GM23248 (cell line): ENCODE measurements at regions not wholly inside any gene's neighbourhood (a gene's known extent, or its start where the extent isn't known, plus 50 kb on each side); places are given as distances from the start of the nearest gene placed in this dataset.

Source experiments
- DNase-seq: peaks from one replicate; pipeline ENCODE4 v3.0.0-alpha.2; 2015
- H2AFZ ChIP-seq: fragments of 200-600 bp; sonication (generic); 2 replicates; pipeline ENCODE4 v1.6.1; 2016; ENCODE audit warnings: antibody characterized with exemption
- H3F3A ChIP-seq: fragments of 200-600 bp; sonication (generic); 2 replicates; pipeline ENCODE4 v1.6.1; 2016; ENCODE audit warnings: mild to moderate bottlenecking, antibody characterized with exemption, mixed run types; ENCODE audit not compliant: insufficient read depth
- H3K27ac ChIP-seq: fragments of 200-600 bp; sonication (generic); 2 replicates; pipeline ENCODE4 v1.5.1; 2016; ENCODE audit warnings: mild to moderate bottlenecking
- H3K27me3 ChIP-seq: fragments of 200-600 bp; sonication (generic); replicated peaks from 2 replicates; pipeline ENCODE4 v1.6.1; 2016; ENCODE audit warnings: mild to moderate bottlenecking; ENCODE audit not compliant: insufficient read depth
- H3K36me3 ChIP-seq: fragments of 200-600 bp; sonication (generic); 2 replicates; pipeline ENCODE4 v1.6.1; 2016; ENCODE audit warnings: low read depth, mild to moderate bottlenecking
- H3K4me1 ChIP-seq: fragments of 200-600 bp; sonication (generic); 2 replicates; pipeline ENCODE4 v1.6.1; 2016; ENCODE audit warnings: mild to moderate bottlenecking; ENCODE audit not compliant: insufficient read depth
- H3K4me2 ChIP-seq: fragments of 200-600 bp; sonication (generic); one replicate; pipeline ENCODE4 v1.6.1; 2016; ENCODE audit warnings: mild to moderate bottlenecking; ENCODE audit not compliant: unreplicated experiment
- H3K4me3 ChIP-seq: fragments of 200-600 bp; sonication (generic); 2 replicates; pipeline ENCODE4 v1.5.1; 2016; ENCODE audit warnings: mild to moderate bottlenecking
- H3K79me2 ChIP-seq: fragments of 200-600 bp; sonication (generic); 2 replicates; pipeline ENCODE4 v1.6.1; 2016; ENCODE audit warnings: mild to moderate bottlenecking; ENCODE audit not compliant: insufficient read depth
- H3K9ac ChIP-seq: fragments of 200-600 bp; sonication (generic); 2 replicates; pipeline ENCODE4 v1.6.1; 2016; ENCODE audit warnings: mild to moderate bottlenecking
- H3K9me2 ChIP-seq: fragments of 200-600 bp; sonication (generic); 2 replicates; pipeline ENCODE4 v1.6.1; 2016; ENCODE audit warnings: mixed run types, mild to moderate bottlenecking, moderate library complexity; ENCODE audit not compliant: insufficient read depth
- H3K9me3 ChIP-seq: fragments of 200-600 bp; sonication (generic); one replicate; pipeline ENCODE4 v1.6.1; 2017; ENCODE audit warnings: low read depth
- H4K20me1 ChIP-seq: fragments of 200-600 bp; sonication (generic); 2 replicates; pipeline ENCODE4 v1.6.0; 2016; ENCODE audit not compliant: insufficient read depth
- EZH2 ChIP-seq: fragments of 200-600 bp; sonication (generic); IDR thresholded peaks from 2 replicates; pipeline ENCODE4 v1.6.1; 2018; ENCODE audit warnings: antibody characterized with exemption, mild to moderate bottlenecking; ENCODE audit not compliant: insufficient read depth, poor library complexity, severe bottlenecking
- EZH2phosphoT487 ChIP-seq: fragments of 200-600 bp; sonication (generic); IDR thresholded peaks from 2 replicates; pipeline ENCODE4 v1.6.1; 2018; ENCODE audit warnings: antibody characterized with exemption, moderate library complexity, mild to moderate bottlenecking, low read depth; ENCODE audit not compliant: insufficient read depth
- WGBS, 2 experiments: methylation state at CpG; one replicate each; pipeline ENCODE4 v1.1.6; 2015 to 2017; ENCODE audit warnings: low lambda C conversion rate in 2 of 2, low coverage in 1 of 2; ENCODE audit errors: missing lambda C conversion rate in 2 of 2; 5-methylcytosine and 5-hydroxymethylcytosine counted together
- in situ Hi-C: fragments of 300-500 bp; cut with MboI; formaldehyde crosslinking; loops from 2 replicates; pipeline ENCODE4 v1.15.0; 2020

DNA sequence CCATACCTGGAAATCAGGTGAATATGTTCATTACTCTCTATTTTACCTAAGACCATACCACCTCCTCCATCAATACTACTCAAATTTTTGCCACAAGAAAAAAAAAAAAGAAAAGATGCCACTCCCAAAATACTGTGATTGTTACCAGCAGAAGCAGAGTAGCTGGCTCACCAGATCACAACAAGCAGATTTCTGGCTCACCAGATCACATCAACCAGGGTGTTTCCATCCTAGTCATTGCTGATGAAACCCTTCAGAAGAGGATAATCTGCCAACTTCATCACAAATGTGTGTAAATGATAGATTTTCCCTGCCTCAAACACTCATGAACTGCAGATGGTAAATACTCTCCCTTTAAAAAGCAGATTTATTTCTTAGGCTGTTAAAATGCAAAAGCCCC lies 109.7 kb upstream of the NAMPT start:
- H3K4me1 ChIP-seq, result no peaks in the 10 kb centered on the region
- H3K9me3 ChIP-seq, result no peaks in the 10 kb centered on the region
- no peaks in the 10 kb centered on the region for H3K36me3 ChIP-seq
- H3K9ac ChIP-seq, result no peak overlapping the region
- no peak overlapping the region for H3K4me3 ChIP-seq
- H3K4me2 ChIP-seq, result no peak overlapping the region
- no peaks in the 10 kb centered on the region for H4K20me1 ChIP-seq
- no peaks in the 10 kb centered on the region for H3F3A ChIP-seq
- H3K79me2 ChIP-seq, result no peaks in the 10 kb centered on the region
- in situ Hi-C loops, result no loop called here
- H3K27ac ChIP-seq, result no peak overlapping the region
- H2AFZ ChIP-seq, result no peak overlapping the region
- DNase-seq, result peak; percentile 10
- TF ChIP-seq EZH2 (no peak), EZH2phosphoT487 (no peak)
- H3K27me3 ChIP-seq, result peaks cover 13% of the 10 kb centered on the region; the same call in 1 of the 2 replicates
- H3K9me2 ChIP-seq, result no peaks in the 10 kb centered on the region

DNA sequence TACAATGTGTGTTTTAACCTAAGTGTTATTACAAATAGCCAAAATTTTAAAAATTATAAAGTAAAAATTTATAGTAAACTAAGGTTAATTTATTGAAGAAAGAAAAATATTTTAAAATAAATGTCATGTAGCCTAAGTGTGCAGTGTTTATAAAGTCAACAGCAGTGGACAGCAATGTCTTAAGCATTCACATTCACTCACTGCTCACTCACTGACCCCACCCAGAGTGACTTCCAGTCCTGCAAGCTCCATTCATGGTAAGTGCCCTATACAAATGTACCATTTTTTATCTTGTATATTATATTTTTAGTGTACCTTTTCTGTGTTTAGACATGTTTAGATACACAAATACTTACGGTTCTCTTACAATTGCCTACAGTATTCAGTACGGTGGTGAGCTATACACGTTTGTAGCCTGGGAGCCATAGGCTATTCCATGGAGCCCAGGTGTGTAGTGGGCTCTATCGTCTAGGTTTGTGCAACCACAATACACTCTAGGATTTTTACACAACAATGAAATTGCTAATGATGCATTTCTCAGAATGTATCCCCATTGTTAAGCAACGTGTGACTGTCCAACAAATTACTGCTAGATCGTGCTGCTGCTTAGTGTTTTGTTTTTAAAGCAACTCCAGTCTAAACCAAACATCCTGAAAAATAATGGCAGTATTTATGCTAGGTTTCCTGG lies 108.9 kb upstream of the NAMPT start:
- 82 to 83% methylated on average over 6 of the region's 6 CpGs for WGBS, 2 experiments
- Histone ChIP-seq H3K9ac (no peak overlapping the region), H3K9me2 (no peaks in the 10 kb centered on the region), H3K4me2 (no peak overlapping the region), H2AFZ (no peak overlapping the region), H3K27me3 (peaks cover 13% of the 10 kb centered on the region; the same call in 1 of the 2 replicates), H3K27ac (no peak overlapping the region), H3K9me3 (no peaks in the 10 kb centered on the region), H3K4me1 (no peaks in the 10 kb centered on the region), H4K20me1 (no peaks in the 10 kb centered on the region), H3F3A (no peaks in the 10 kb centered on the region), H3K36me3 (no peaks in the 10 kb centered on the region), H3K4me3 (no peak overlapping the region), H3K79me2 (no peaks in the 10 kb centered on the region)
- no peak for TF ChIP-seq EZH2phosphoT487
- TF ChIP-seq EZH2, result no peak
- no peak for DNase-seq
- in situ Hi-C loops, result no loop called here

DNA sequence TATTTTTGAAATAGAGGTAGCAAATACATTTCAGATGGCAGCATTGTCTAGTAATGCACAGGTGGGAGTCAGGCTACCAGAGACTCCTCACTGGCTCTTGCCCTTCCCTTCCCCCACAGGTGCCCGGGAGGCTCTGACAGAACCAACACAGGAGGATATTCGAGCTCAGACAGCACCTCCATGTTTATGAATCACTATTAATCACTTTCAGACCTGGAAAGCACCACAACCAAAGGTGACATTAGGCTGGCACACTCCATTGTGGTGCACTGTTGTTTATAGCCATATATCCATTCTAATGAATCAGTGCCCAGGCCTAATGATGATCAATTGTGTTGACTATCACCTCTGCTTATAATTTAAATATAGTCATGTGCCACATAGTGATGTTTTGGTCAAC lies 107.8 kb upstream of the NAMPT start:
- in situ Hi-C loops, result no loop called here
- Histone ChIP-seq H3K9ac (no peak overlapping the region), H3K4me3 (no peak overlapping the region), H3K27ac (no peak overlapping the region), H3K4me2 (no peak overlapping the region), H3K9me2 (no peaks in the 10 kb centered on the region), H2AFZ (no peak overlapping the region), H3K9me3 (no peaks in the 10 kb centered on the region), H3F3A (no peaks in the 10 kb centered on the region), H3K36me3 (no peaks in the 10 kb centered on the region), H3K4me1 (no peaks in the 10 kb centered on the region), H3K27me3 (peaks cover 13% of the 10 kb centered on the region; the same call in 1 of the 2 replicates), H3K79me2 (no peaks in the 10 kb centered on the region), H4K20me1 (no peaks in the 10 kb centered on the region)
- WGBS, 2 experiments, result 57 to 72% methylated on average over 2 of the region's 2 CpGs
- TF ChIP-seq EZH2, result no peak
- TF ChIP-seq EZH2phosphoT487, result no peak
- no peak for DNase-seq

DNA sequence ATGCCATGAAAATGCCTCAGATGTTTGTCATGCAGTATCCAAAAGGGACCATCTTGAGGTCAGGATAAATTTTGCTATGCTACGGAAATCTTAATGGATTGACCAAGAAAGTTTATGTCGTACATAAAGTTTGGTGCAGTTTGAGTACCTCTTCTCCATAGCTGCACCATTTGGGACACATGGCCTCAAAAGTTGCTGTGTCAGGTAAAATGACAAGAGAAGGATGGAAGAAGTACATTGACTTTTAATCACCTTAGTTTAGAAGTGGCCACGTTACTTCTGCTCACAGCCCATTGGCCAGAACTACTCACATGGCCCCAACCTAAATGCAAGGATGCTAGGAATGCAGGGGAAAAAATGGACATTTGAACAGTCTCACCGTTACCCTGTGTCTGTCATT lies 107.4 kb upstream of the NAMPT start:
- WGBS, 2 experiments, result 85 to 86% methylated on average over 4 of the region's 4 CpGs

More for the DNA sequence above, 107.4 kb upstream of the NAMPT start:
- no peak overlapping the region for H2AFZ ChIP-seq
- H3K27me3 ChIP-seq, result peaks cover 11% of the 10 kb centered on the region; the same call in 1 of the 2 replicates
- H3K4me2 ChIP-seq, result no peak overlapping the region
- no peaks in the 10 kb centered on the region for H3K4me1 ChIP-seq
- no peaks in the 10 kb centered on the region for H3F3A ChIP-seq
- no peak overlapping the region for H3K4me3 ChIP-seq
- TF ChIP-seq EZH2phosphoT487 (no peak), EZH2 (no peak)
- H3K36me3 ChIP-seq, result no peaks in the 10 kb centered on the region
- no peak overlapping the region for H3K27ac ChIP-seq
- no peaks in the 10 kb centered on the region for H3K9me2 ChIP-seq
- H3K9me3 ChIP-seq, result no peaks in the 10 kb centered on the region
- H4K20me1 ChIP-seq, result no peaks in the 10 kb centered on the region
- H3K9ac ChIP-seq, result no peak overlapping the region
- DNase-seq, result no peak
- in situ Hi-C loops, result no loop called here
- H3K79me2 ChIP-seq, result no peaks in the 10 kb centered on the region
